ENCODE measurements at regions not wholly inside any gene's neighbourhood (a gene's known extent, or its start where the extent isn't known, plus 50 kb on each side); places are given as distances from the start of the nearest gene placed in this dataset.

DNA sequence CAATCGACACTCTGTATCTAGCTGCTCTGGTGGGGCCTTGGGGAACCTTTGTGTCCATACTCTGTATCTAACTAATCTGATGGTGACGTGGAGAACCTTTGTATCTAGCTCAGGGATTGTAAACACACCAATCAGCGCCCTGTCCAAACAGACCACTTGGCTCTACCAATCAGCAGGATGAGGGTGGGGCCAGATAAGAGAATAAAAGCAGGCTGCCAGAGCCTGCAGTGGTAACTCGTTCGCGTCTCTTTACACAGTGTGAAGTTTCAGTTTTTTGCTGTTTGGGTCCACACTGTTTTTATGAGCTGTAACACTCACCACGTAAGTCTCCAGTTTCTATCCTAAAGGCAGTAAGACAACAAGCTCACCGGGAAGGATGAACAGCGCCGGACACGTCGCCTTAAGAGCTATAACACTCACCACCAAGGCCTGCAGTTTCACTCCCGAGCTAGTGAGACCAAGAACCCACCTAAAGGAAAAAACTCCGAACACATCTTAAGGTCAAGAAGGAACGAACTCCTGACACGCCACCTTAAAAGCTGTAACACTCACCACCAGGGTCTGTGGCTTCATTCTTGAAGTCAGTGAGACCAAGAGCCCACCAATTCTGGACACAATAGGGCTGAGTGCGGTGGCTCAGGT, 64.6 kb downstream of the KPNA2 start:
- H3K27me3 Mint-ChIP-seq (ENCODE audit: low read depth), result peaks cover 19% of the 10 kb centered on the region
- H3K27ac Mint-ChIP-seq, result no peak overlapping the region
- Histone ChIP-seq H3K23ac (ENCODE audit: insufficient read length, low read depth, low read length) (no peak overlapping the region), H4K91ac (ENCODE audit: insufficient read length, low read depth, low read length) (no peak overlapping the region), H2BK15ac (ENCODE audit: low read depth, low read length) (no peak overlapping the region), H3K27ac (ENCODE audit: insufficient read length, low read depth, low read length) (no peak overlapping the region), H4K5ac (ENCODE audit: insufficient read length, low read depth, low read length) (no peak overlapping the region), H3K9ac (ENCODE audit: extremely low read depth, insufficient read length, low read length) (no peak overlapping the region), H3K4me1 (ENCODE audit: insufficient read depth, low read length) (no peaks in the 10 kb centered on the region), H2AK5ac (ENCODE audit: insufficient read length, low read length) (no peak overlapping the region), H3K23me2 (ENCODE audit: insufficient read length, low read depth, low read length, poor library complexity, severe bottlenecking) (peaks cover 8% of the 10 kb centered on the region), H3T11ph (ENCODE audit: low read length) (no peak overlapping the region), H3K56ac (ENCODE audit: insufficient read length, low read depth, low read length) (no peak overlapping the region), H3K79me2 (ENCODE audit: insufficient read depth, low read length) (no peaks in the 10 kb centered on the region), H3K4me2 (ENCODE audit: insufficient read depth, insufficient read length, low read length) (no peak overlapping the region), H2AFZ (ENCODE audit: low read length) (no peak overlapping the region), H3K27me3 (ENCODE audit: insufficient read depth, low read length) (no peaks in the 10 kb centered on the region; the same call in 1 of the 2 replicates), H3K4ac (ENCODE audit: low read depth, low read length) (no peak overlapping the region), H3K14ac (ENCODE audit: insufficient read depth, low read length) (no peak overlapping the region), H2BK5ac (ENCODE audit: insufficient read length, low read length) (no peak overlapping the region), H3K9me3 (ENCODE audit: control insufficient read depth, low read depth, low read length) (no peaks in the 10 kb centered on the region), H4K8ac (replicated peaks; ENCODE audit: insufficient read length, low read depth, low read length) (no peak overlapping the region), H3K79me1 (ENCODE audit: insufficient read depth, low read depth, low read length, poor library complexity, severe bottlenecking) (no peaks in the 10 kb centered on the region), H2BK12ac (ENCODE audit: insufficient read length, low read depth, low read length) (no peak overlapping the region), H2BK20ac (ENCODE audit: low read depth, low read length, poor library complexity, severe bottlenecking) (no peak overlapping the region), H3K18ac (ENCODE audit: insufficient read length, low read depth, low read length) (no peak overlapping the region), H2BK120ac (ENCODE audit: low read depth, low read length, poor library complexity, severe bottlenecking) (no peak overlapping the region), H4K20me1 (ENCODE audit: control insufficient read depth, insufficient read depth, insufficient read length) (no peaks in the 10 kb centered on the region)
- H3K9me3 Mint-ChIP-seq, result peaks cover 3 to 6% of the 10 kb centered on the region in 2 experiments; a peak in 3 of 5 replicates
- peak overlapping the region in 1 of 2 experiments; percentile 11; a peak in 1 of 5 replicates for H3K4me3 Mint-ChIP-seq
- no CpG with 5 or more reads among the region's 17 CpGs for WGBS (ENCODE audit: extremely low coverage, insufficient read length, low lambda C conversion rate)
- TF ChIP-seq, protein P1, sequence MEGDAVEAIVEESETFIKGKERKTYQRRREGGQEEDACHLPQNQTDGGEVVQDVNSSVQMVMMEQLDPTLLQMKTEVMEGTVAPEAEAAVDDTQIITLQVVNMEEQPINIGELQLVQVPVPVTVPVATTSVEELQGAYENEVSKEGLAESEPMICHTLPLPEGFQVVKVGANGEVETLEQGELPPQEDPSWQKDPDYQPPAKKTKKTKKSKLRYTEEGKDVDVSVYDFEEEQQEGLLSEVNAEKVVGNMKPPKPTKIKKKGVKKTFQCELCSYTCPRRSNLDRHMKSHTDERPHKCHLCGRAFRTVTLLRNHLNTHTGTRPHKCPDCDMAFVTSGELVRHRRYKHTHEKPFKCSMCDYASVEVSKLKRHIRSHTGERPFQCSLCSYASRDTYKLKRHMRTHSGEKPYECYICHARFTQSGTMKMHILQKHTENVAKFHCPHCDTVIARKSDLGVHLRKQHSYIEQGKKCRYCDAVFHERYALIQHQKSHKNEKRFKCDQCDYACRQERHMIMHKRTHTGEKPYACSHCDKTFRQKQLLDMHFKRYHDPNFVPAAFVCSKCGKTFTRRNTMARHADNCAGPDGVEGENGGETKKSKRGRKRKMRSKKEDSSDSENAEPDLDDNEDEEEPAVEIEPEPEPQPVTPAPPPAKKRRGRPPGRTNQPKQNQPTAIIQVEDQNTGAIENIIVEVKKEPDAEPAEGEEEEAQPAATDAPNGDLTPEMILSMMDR (conservative IDR thresholded peaks at IDR 0.05), result no peak
- DNase-seq, result no peak
- peaks cover 0 to 11% (median 7%) of the 10 kb centered on the region in 3 experiments; a peak in 3 of 7 replicates for H3K36me3 Mint-ChIP-seq (ENCODE audit: insufficient read depth in 1 of 3, low read depth in 3 of 3)
- H3K4me1 Mint-ChIP-seq, result peaks cover 12 to 14% of the 10 kb centered on the region in 2 experiments

All from H9 (cell line).